Uterus (tissue), 3 donors: ENCODE measurements at regions not wholly inside any gene's neighbourhood (a gene's known extent, or its start where the extent isn't known, plus 50 kb on each side); places are given as distances from the start of the nearest gene placed in this dataset.

ENCODE experiments used
- DNase-seq, 2 donors: peaks; one replicate each; pipeline ENCODE4 v3.0.0-alpha.2; 2019 to 2020
- H3K27ac ChIP-seq, 2 donors: fragments of 200-600 bp; sonication (generic); 1 replicate in 1 of 2; 2 replicates in 1 of 2; pipeline ENCODE4 v1.5.1; 2016 to 2018
- H3K27me3 ChIP-seq, 2 donors: fragments of 200-600 bp; sonication (generic); one replicate each; pipeline ENCODE4 v1.5.1; 2018 to 2019; ENCODE audit warnings: control low read depth in 1 of 2
- H3K36me3 ChIP-seq, 2 donors: fragments of 200-600 bp; sonication (generic); one replicate each; pipeline ENCODE4 v1.5.1; 2019; ENCODE audit warnings: control low read depth in 1 of 2
- H3K4me1 ChIP-seq, 2 donors: fragments of 200-600 bp; sonication (generic); one replicate each; pipeline ENCODE4 v1.5.1; 2018 to 2019; ENCODE audit warnings: control low read depth in 1 of 2
- H3K4me3 ChIP-seq, 2 donors: fragments of 200-600 bp; sonication (generic); 1 replicate in 1 of 2; 2 replicates in 1 of 2; pipeline ENCODE4 v1.5.1; 2018 to 2019; ENCODE audit warnings: mild to moderate bottlenecking in 1 of 2
- H3K9me3 ChIP-seq, 2 donors: fragments of 200-600 bp; sonication (generic); one replicate each; pipeline ENCODE4 v1.5.1; 2019; ENCODE audit warnings: control low read depth in 1 of 2
- CTCF ChIP-seq, 4 experiments: fragments of 200-600 bp in 2 of 4; fragments of 450-650 bp in 2 of 4; sonication (generic) in 2 of 4; IDR thresholded peaks; one replicate each; pipeline ENCODE4 v1.5.1; 2016 to 2019; ENCODE audit warnings: antibody characterized with exemption in 4 of 4, mild to moderate bottlenecking in 2 of 4, moderate library complexity in 1 of 4
- POLR2A ChIP-seq, 2 donors: fragments of 450-650 bp; IDR thresholded peaks; one replicate each; pipeline ENCODE4 v1.6.1; 2016; ENCODE audit warnings: antibody characterized with exemption in 2 of 2, mild to moderate bottlenecking in 1 of 2, moderate library complexity in 1 of 2
- intact Hi-C: fragments of 100-400 bp; cut with DNase I; formaldehyde crosslinking; loops from one replicate; pipeline ENCODE4 v1.15.1; 2023; ENCODE audit warnings: low total_unique reads
- donor health status: DM: yes; HTN: yes; CAD: no.

- no peak for DNase-seq
- no peak overlapping the region for H3K4me3 ChIP-seq
- no peaks in the 10 kb centered on the region for H3K27me3 ChIP-seq
- no peak for TF ChIP-seq POLR2A (IDR thresholded peaks at IDR 0.05)
- no peak for TF ChIP-seq CTCF (IDR thresholded peaks at IDR 0.05)
- intact Hi-C loops: no loop called here
- no peaks in the 10 kb centered on the region for H3K4me1 ChIP-seq
- no peaks in the 10 kb centered on the region for H3K9me3 ChIP-seq
- H3K27ac ChIP-seq: no peak overlapping the region
- no peaks in the 10 kb centered on the region for H3K36me3 ChIP-seq
These were observed 163.9 kb downstream of the ASCL4 start for GRCh38 chr12:107938446-107938845.

- H3K36me3 ChIP-seq: no peaks in the 10 kb centered on the region
- H3K4me3 ChIP-seq: no peak overlapping the region
- no peak for TF ChIP-seq CTCF (IDR thresholded peaks at IDR 0.05)
- TF ChIP-seq POLR2A (IDR thresholded peaks at IDR 0.05): no peak
- no peaks in the 10 kb centered on the region for H3K4me1 ChIP-seq
- H3K9me3 ChIP-seq: no peaks in the 10 kb centered on the region
- intact Hi-C loops: no loop called here
- no peaks in the 10 kb centered on the region for H3K27me3 ChIP-seq
- H3K27ac ChIP-seq: no peak overlapping the region
- no peak for DNase-seq
These were observed 174.0 kb downstream of the ASCL4 start for GRCh38 chr12:107948391-107948945.

- Histone ChIP-seq H3K27me3 (no peaks in the 10 kb centered on the region), H3K4me3 (no peak overlapping the region), H3K36me3 (no peaks in the 10 kb centered on the region), H3K9me3 (no peaks in the 10 kb centered on the region), H3K27ac (no peak overlapping the region), H3K4me1 (no peaks in the 10 kb centered on the region)
- no peak for DNase-seq
- intact Hi-C loops: no loop called here
- no peak for TF ChIP-seq POLR2A (IDR thresholded peaks at IDR 0.05)
- no peak for TF ChIP-seq CTCF (IDR thresholded peaks at IDR 0.05)
These were observed 176.5 kb downstream of the ASCL4 start for GRCh38 chr12:107951024-107951423.

GRCh38 chr12:107955966-107956643, 173.0 kb upstream of the WSCD2 start:
- Histone ChIP-seq H3K4me3 (no peak overlapping the region), H3K27ac (no peak overlapping the region), H3K27me3 (no peaks in the 10 kb centered on the region), H3K36me3 (no peaks in the 10 kb centered on the region), H3K9me3 (no peaks in the 10 kb centered on the region), H3K4me1 (no peaks in the 10 kb centered on the region)
- intact Hi-C loops: no loop called here
- DNase-seq: no peak
- TF ChIP-seq CTCF (IDR thresholded peaks at IDR 0.05) (no peak), POLR2A (IDR thresholded peaks at IDR 0.05) (no peak)

GRCh38 chr12:107957459-107957858, 171.6 kb upstream of the WSCD2 start:
- no peaks in the 10 kb centered on the region for H3K36me3 ChIP-seq
- H3K27ac ChIP-seq: no peak overlapping the region
- DNase-seq: no peak
- no peaks in the 10 kb centered on the region for H3K9me3 ChIP-seq
- no peak overlapping the region for H3K4me3 ChIP-seq
- H3K27me3 ChIP-seq: no peaks in the 10 kb centered on the region
- intact Hi-C loops: no loop called here
- no peaks in the 10 kb centered on the region for H3K4me1 ChIP-seq
- TF ChIP-seq CTCF (IDR thresholded peaks at IDR 0.05) (no peak), POLR2A (IDR thresholded peaks at IDR 0.05) (no peak)
